Neuronal stem cell (in vitro differentiated cells): ENCODE measurements at regions not wholly inside any gene's neighbourhood (a gene's known extent, or its start where the extent isn't known, plus 50 kb on each side); places are given as distances from the start of the nearest gene placed in this dataset.

ENCODE experiments used
- DNase-seq: peaks from one replicate; pipeline ENCODE4 v3.0.0-alpha.2; 2013; ENCODE audit warnings: low spot score
- H2AFZ ChIP-seq: one replicate; pipeline ENCODE4 v1.6.1; 2013; ENCODE audit warnings: mild to moderate bottlenecking, low read length, inconsistent platforms
- H2AK5ac ChIP-seq: 2 replicates; pipeline ENCODE4 v1.6.1; 2013; ENCODE audit warnings: low read depth, mild to moderate bottlenecking, inconsistent platforms, low read length, moderate library complexity, mixed read lengths
- H2BK120ac ChIP-seq: 2 replicates; pipeline ENCODE4 v1.6.1; 2013; ENCODE audit warnings: low read depth, mild to moderate bottlenecking, inconsistent platforms, low read length, moderate library complexity, mixed read lengths
- H2BK12ac ChIP-seq: one replicate; pipeline ENCODE4 v1.6.1; 2013; ENCODE audit warnings: low read length, inconsistent platforms
- H2BK15ac ChIP-seq: 2 replicates; pipeline ENCODE4 v1.6.1; 2013; ENCODE audit warnings: mild to moderate bottlenecking, low read length, inconsistent platforms, mixed read lengths
- H2BK5ac ChIP-seq: one replicate; pipeline ENCODE4 v1.6.1; 2013; ENCODE audit warnings: inconsistent platforms, mild to moderate bottlenecking, low read length, moderate library complexity
- H3K14ac ChIP-seq: one replicate; pipeline ENCODE4 v1.6.1; 2013; ENCODE audit warnings: low read length, inconsistent platforms
- H3K18ac ChIP-seq: 2 replicates; pipeline ENCODE4 v1.6.1; 2013; ENCODE audit warnings: low read length, inconsistent platforms
- H3K23ac ChIP-seq: 2 replicates; pipeline ENCODE4 v1.6.1; 2013; ENCODE audit warnings: low read depth, mild to moderate bottlenecking, mixed read lengths, low read length, inconsistent platforms; ENCODE audit not compliant: poor library complexity
- H3K27ac ChIP-seq: replicated peaks from 3 replicates; pipeline ENCODE4 v1.5.1; 2013; ENCODE audit warnings: low read length, inconsistent platforms
- H3K27me3 ChIP-seq, 3 experiments: 2 replicates each; pipeline ENCODE4 v1.6.1; 2013; ENCODE audit warnings: low read length in 3 of 3, mild to moderate bottlenecking in 2 of 3, inconsistent platforms in 1 of 3, low read depth in 1 of 3, mixed read lengths in 1 of 3, moderate library complexity in 1 of 3; ENCODE audit not compliant: control insufficient read depth in 3 of 3, insufficient read depth in 3 of 3
- H3K36me3 ChIP-seq, 2 donors: replicated peaks in 1 of 2; 2 replicates each; pipeline ENCODE4 v1.6.1; 2013; ENCODE audit warnings: low read length in 2 of 2; ENCODE audit not compliant: control insufficient read depth in 2 of 2, insufficient read depth in 2 of 2
- H3K4ac ChIP-seq: 2 replicates; pipeline ENCODE4 v1.6.1; 2013; ENCODE audit warnings: inconsistent platforms, mild to moderate bottlenecking, low read length, moderate library complexity
- H3K4me1 ChIP-seq, 2 donors: 1 replicate in 1 of 2; 2 replicates in 1 of 2; pipeline ENCODE4 v1.6.1; 2013; ENCODE audit warnings: low read length in 2 of 2, low read depth in 1 of 2; ENCODE audit not compliant: control insufficient read depth in 2 of 2, insufficient read depth in 1 of 2
- H3K4me2 ChIP-seq: one replicate; pipeline ENCODE4 v1.6.1; 2013; ENCODE audit warnings: mild to moderate bottlenecking, low read length, inconsistent platforms; ENCODE audit not compliant: insufficient read depth, poor library complexity, severe bottlenecking
- H3K4me3 ChIP-seq, 2 donors: 2 replicates each; pipeline ENCODE4 v1.5.1; 2013; ENCODE audit warnings: low read length in 2 of 2, mild to moderate bottlenecking in 2 of 2, inconsistent platforms in 1 of 2, moderate library complexity in 1 of 2
- H3K79me1 ChIP-seq: one replicate; pipeline ENCODE4 v1.6.1; 2013; ENCODE audit warnings: low read depth, mild to moderate bottlenecking, inconsistent platforms, low read length, moderate library complexity
- H3K9ac ChIP-seq: one replicate; pipeline ENCODE4 v1.6.1; 2013; ENCODE audit warnings: mild to moderate bottlenecking, low read depth, low read length, inconsistent platforms; ENCODE audit not compliant: poor library complexity
- H3K9me3 ChIP-seq, 2 donors: replicated peaks in 1 of 2; 2 replicates each; pipeline versions ENCODE3 to v1.6.1; 2013; ENCODE audit warnings: low read length in 2 of 2, mild to moderate bottlenecking in 2 of 2, inconsistent platforms in 1 of 2, low read depth in 1 of 2, mixed read lengths in 1 of 2, moderate library complexity in 1 of 2; ENCODE audit not compliant: control insufficient read depth in 2 of 2, insufficient read depth in 1 of 2
- H4K8ac ChIP-seq: one replicate; pipeline ENCODE4 v1.6.1; 2013; ENCODE audit warnings: low read depth, mild to moderate bottlenecking, inconsistent platforms, low read length, moderate library complexity
- H4K91ac ChIP-seq: one replicate; pipeline ENCODE4 v1.6.1; 2013; ENCODE audit warnings: low read length, low read depth, mild to moderate bottlenecking, inconsistent platforms; ENCODE audit not compliant: poor library complexity
- WGBS, 2 donors: extraction: QIAGEN DNeasy Blood & Tissue Kit; methylation state at CpG; one replicate each; pipeline ENCODE4 v1.1.7; 2013; ENCODE audit warnings: missing lambda C conversion rate in 2 of 2, mixed read lengths in 1 of 2; ENCODE audit not compliant: insufficient read length in 2 of 2, insufficient replicate concordance in 1 of 2; ENCODE audit errors: extremely low coverage in 2 of 2; 5-methylcytosine and 5-hydroxymethylcytosine counted together

GRCh38 chr1:187270256-187270655 is 441.5 kb downstream of the PLA2G4A start:
- H3K4me1 ChIP-seq = peaks cover 0 to 3% of the 10 kb centered on the region in 2 donors
- H2BK5ac ChIP-seq = no peak overlapping the region
- H3K14ac ChIP-seq = no peak overlapping the region
- no peaks in the 10 kb centered on the region for H3K27me3 ChIP-seq
- no peak overlapping the region for H2BK120ac ChIP-seq
- no CpG with 5 or more reads among the region's 5 CpGs for WGBS, 2 donors
- H3K4me2 ChIP-seq = no peak overlapping the region
- no peak overlapping the region for H3K18ac ChIP-seq
- no peak overlapping the region for H3K4me3 ChIP-seq
- no peaks in the 10 kb centered on the region for H3K36me3 ChIP-seq
- H2BK15ac ChIP-seq = no peak overlapping the region
- H3K27ac ChIP-seq = no peak overlapping the region
- H2AFZ ChIP-seq = no peak overlapping the region
- H2AK5ac ChIP-seq = no peak overlapping the region
- H3K79me1 ChIP-seq = no peaks in the 10 kb centered on the region
- no peak overlapping the region for H4K8ac ChIP-seq
- H3K4ac ChIP-seq = no peak overlapping the region
- no peaks in the 10 kb centered on the region for H3K9me3 ChIP-seq
- H2BK12ac ChIP-seq = no peak overlapping the region
- H3K9ac ChIP-seq = no peak overlapping the region
- no peak overlapping the region for H4K91ac ChIP-seq
- no peak for DNase-seq
- H3K23ac ChIP-seq = no peak overlapping the region

- Histone ChIP-seq H4K91ac (no peak overlapping the region), H3K4me1 (no peaks in the 10 kb centered on the region), H3K9me3 (no peaks in the 10 kb centered on the region), H3K4me3 (no peak overlapping the region), H2AK5ac (no peak overlapping the region), H3K27ac (no peak overlapping the region), H2BK15ac (no peak overlapping the region), H3K79me1 (no peaks in the 10 kb centered on the region), H3K4me2 (no peak overlapping the region), H3K27me3 (no peaks in the 10 kb centered on the region), H3K23ac (no peak overlapping the region), H3K4ac (no peak overlapping the region), H3K36me3 (no peaks in the 10 kb centered on the region), H3K18ac (no peak overlapping the region), H2BK120ac (no peak overlapping the region), H4K8ac (no peak overlapping the region), H2BK12ac (no peak overlapping the region), H2BK5ac (no peak overlapping the region), H3K14ac (no peak overlapping the region), H3K9ac (no peak overlapping the region), H2AFZ (no peak overlapping the region)
- WGBS, 2 donors = 100% methylated on average over 1 of the region's 1 CpG; no CpG with 5 or more reads in 1 of the 2 donors
- DNase-seq = no peak
These were observed 446.6 kb downstream of the PLA2G4A start for GRCh38 chr1:187275346-187275745.

DNA sequence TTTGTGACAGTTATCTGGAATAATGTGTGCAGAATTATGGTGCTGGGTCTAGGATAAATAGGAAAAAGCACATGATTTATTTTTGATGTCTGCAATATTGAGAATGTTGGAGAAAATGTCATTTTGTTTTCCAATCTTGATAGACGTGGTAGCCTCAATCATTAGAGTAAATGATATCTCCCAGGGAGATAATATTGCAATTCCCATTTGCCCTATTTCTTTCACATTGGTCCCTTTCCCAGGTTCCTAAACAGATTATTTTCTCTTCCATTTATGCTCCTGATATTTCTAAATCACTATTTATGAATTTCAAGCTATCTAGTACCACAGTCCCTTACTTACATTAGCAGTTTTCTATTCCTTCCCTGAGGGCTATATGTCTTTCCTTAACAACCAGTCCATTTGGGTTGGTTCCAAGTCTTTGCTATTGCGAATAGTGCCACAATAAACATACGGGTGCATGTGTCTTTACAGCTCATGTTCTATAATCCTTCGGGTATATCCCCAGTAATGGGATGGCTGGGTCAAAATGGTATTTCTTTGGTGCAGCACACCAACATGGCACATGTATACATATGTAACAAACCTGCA is 447.3 kb downstream of the PLA2G4A start:
- H3K27ac ChIP-seq = no peak overlapping the region

DNA sequence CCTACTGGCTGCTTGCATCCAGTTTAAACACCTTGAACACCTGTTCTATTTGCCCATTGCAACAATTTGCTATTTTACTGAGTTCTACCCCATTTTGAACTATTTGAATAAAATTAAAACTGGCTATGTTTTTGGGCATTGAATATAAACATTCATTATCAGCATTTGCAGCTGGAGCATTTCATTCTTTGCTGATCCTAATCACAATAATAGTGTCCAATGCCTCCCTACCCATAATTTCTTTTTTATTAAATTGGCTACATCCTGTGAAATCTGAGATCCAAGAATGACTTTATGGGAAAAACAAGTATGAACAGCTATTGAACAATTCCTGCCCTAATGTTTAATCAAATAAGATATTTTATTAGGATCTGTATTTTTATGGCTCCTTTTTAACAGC is 447.9 kb downstream of the PLA2G4A start:
- no peak overlapping the region for H2BK120ac ChIP-seq
- no peak overlapping the region for H4K91ac ChIP-seq
- no peak overlapping the region for H3K4ac ChIP-seq
- no peak overlapping the region for H3K18ac ChIP-seq
- no peak overlapping the region for H3K4me3 ChIP-seq
- H3K14ac ChIP-seq = no peak overlapping the region
- no peaks in the 10 kb centered on the region for H3K9me3 ChIP-seq
- no peak overlapping the region for H3K23ac ChIP-seq
- no peak overlapping the region for H2BK12ac ChIP-seq
- no peaks in the 10 kb centered on the region for H3K27me3 ChIP-seq
- no peaks in the 10 kb centered on the region for H3K36me3 ChIP-seq
- no peak overlapping the region for H3K9ac ChIP-seq
- no peaks in the 10 kb centered on the region for H3K79me1 ChIP-seq
- no peak overlapping the region for H2BK5ac ChIP-seq
- H2AFZ ChIP-seq = no peak overlapping the region
- no peak for DNase-seq
- H3K4me2 ChIP-seq = no peak overlapping the region
- H4K8ac ChIP-seq = no peak overlapping the region
- no peaks in the 10 kb centered on the region for H3K4me1 ChIP-seq
- H2BK15ac ChIP-seq = no peak overlapping the region
- no peak overlapping the region for H3K27ac ChIP-seq
- no peak overlapping the region for H2AK5ac ChIP-seq

More for the DNA sequence above, 447.3 kb downstream of the PLA2G4A start:
- no peaks in the 10 kb centered on the region for H3K27me3 ChIP-seq
- H2BK5ac ChIP-seq = no peak overlapping the region
- no peak overlapping the region for H2BK120ac ChIP-seq
- H3K18ac ChIP-seq = no peak overlapping the region
- no peak overlapping the region for H3K9ac ChIP-seq
- H4K8ac ChIP-seq = no peak overlapping the region
- WGBS, 2 donors = no CpG with 5 or more reads among the region's 4 CpGs
- H2AFZ ChIP-seq = no peak overlapping the region
- H3K23ac ChIP-seq = no peak overlapping the region
- no peak overlapping the region for H2BK15ac ChIP-seq
- no peak overlapping the region for H3K4me3 ChIP-seq
- H3K4me1 ChIP-seq = no peaks in the 10 kb centered on the region
- no peak overlapping the region for H3K14ac ChIP-seq
- H2AK5ac ChIP-seq = no peak overlapping the region
- DNase-seq = no peak
- H3K4me2 ChIP-seq = no peak overlapping the region
- H3K36me3 ChIP-seq = no peaks in the 10 kb centered on the region
- no peaks in the 10 kb centered on the region for H3K9me3 ChIP-seq
- no peak overlapping the region for H4K91ac ChIP-seq
- H3K4ac ChIP-seq = no peak overlapping the region
- H2BK12ac ChIP-seq = no peak overlapping the region
- no peaks in the 10 kb centered on the region for H3K79me1 ChIP-seq
